GM19397 (cell line): ENCODE measurements at regions not wholly inside any gene's neighbourhood (a gene's known extent, or its start where the extent isn't known, plus 50 kb on each side); places are given as distances from the start of the nearest gene placed in this dataset.
"Not testable (repeated sequence)": the region's sequence is repeated elsewhere in the genome, so short reads cannot be mapped to it uniquely, and the experiment has no call there.

ENCODE experiments used
- ATAC-seq: cut with Tn5 transposase; IDR thresholded peaks from one replicate; pipeline ENCODE4 v1.9.1; 2021; ENCODE audit warnings: mild to moderate bottlenecking, moderate library complexity; ENCODE audit not compliant: unreplicated experiment

- no peak for ATAC-seq
These were observed 204.4 kb downstream of the KLF6 start for GRCh38 chr10:3580565-3580964.

DNA sequence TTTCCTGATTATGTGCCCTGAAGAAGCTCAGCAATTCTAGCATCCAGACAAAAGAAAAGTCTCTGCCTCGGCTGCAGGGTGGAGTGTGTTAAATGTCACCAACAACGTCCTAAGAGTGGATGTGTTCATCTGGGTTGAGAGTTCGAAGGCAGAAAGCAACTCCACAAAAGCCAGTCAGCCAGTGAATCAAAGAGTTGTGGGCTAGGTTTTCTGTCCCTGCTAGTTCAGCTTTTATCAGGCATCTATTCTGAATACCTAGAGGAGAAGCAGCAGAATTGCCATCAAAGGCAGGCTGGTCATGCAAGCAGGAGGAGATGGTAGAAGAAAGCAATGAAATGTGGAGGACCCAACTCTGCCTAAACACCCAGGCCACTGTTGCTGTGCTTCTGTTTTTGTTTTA is 205.2 kb downstream of the KLF6 start:
- no peak for ATAC-seq

DNA sequence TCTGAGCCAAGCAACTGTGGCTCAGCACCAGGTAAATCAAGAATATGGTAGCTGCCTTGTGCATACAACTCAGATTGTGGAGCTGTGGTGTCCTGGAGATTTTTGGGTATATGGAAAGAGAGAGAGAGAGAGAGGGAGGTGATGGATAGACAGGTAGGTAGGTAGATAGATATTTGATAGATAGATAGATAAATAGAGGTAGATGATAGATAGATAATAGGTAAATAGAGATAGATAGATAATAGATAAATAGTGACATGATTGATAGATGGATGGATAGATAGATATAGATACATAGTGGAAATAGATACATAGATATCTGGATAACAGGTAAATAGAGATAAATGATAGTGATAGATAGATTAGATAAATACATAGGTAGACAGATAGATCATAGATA is 206.3 kb downstream of the KLF6 start:
- ATAC-seq: no peak

DNA sequence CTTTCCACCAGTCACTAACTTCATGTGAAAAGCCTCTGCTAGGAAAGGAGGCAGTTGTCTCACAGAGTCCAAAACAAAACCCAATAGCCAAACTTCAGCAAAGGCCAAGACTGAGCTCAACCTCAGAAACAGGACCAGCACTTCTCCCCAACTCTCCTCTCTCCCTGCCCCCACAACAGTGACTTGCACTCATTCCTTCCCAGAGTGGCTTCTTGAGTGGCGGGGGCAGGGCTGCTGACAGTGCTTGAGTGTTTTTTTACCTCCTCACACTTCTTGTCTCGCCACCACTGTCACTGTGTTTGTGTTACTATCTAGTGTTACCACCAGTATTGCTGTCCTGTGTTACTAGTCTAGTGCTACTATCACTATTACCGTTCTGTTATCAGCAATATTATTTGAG is 206.8 kb downstream of the KLF6 start:
- no peak for ATAC-seq

DNA sequence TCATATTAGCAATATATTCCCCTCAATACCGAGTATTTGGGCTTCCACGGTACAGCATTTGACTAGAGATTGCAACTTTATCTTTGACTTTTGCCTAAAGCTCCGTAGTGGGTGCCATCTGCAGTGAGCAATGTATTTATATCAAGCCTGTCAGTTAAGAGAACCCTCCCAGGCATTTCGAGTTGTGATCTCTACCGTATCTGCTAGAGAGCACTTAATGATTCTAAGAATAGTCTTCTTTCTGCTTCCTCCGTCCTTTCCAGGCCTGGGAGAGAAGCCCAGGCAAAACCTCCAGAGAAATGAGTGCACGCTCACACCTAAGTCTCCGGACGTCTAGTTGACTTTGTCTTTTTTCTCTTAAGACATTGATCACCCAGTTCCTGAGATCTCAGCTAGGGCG is 210.6 kb downstream of the KLF6 start:
- ATAC-seq: no peak

GRCh38 chr10:3573498-3573897 is 211.5 kb downstream of the KLF6 start:
- no peak for ATAC-seq

GRCh38 chr10:3571310-3571825 is 213.6 kb downstream of the KLF6 start:
- ATAC-seq: no peak

DNA sequence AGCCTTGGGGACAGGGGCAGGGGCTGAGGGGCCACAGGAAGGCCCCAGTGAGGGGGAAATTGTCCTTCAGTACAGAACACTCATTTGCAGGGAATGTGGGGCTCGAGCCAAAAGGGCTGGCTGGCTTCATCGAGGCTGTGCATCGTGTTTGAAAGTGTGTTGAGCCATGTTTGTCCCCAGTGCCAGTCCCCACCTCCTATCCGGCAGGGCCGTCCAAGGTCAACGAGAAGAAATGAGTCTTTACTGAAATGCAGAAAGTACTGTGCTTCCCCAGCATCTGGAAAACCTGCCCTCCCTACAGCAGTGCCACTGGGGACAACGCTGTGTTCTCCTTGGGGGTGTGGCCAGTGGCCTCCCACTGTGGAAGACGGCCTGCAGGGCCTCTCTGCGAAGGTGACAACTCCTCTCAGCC is 214.1 kb downstream of the KLF6 start:
- no peak for ATAC-seq

- no peak for ATAC-seq
These were observed 214.8 kb downstream of the KLF6 start for GRCh38 chr10:3570131-3570729.

DNA sequence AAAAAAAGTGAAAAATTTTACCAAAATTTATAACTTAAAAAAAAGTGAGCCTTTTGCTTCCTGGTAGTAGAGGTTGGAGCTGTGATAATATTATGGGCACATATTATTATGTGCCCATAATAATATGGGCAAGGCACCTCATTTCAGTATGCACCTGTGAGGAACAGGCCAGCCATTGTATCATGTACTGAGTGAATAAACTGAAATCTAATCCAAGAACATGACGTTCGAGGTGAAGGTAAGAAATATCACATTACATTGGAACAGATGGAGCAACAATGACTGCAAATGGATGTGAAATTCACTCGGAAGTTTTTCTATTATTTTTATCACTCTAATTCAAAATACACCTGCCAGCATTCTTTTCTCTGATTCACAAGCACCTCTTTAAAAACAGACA is 216.0 kb downstream of the KLF6 start:
- ATAC-seq: no peak

DNA sequence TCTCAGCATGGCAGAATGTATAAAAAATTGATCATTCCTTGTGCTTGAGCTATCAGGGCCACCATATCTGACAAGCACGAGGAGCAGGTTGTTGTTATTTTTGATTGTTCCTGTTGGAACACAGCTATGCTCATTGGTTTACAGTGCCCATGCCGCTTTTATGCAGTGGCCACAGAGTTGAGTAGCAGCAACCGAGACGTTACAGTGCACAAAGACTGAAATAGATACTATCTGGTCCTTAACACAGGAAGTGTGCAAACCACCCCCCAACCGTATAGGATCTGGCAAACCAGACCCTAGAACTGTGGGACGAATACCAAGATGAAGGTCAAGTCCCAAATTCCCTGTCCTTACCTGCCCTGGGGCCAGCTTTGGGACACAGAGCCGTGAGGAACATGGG is 216.6 kb downstream of the KLF6 start:
- ATAC-seq: no peak

- ATAC-seq: no peak
These were observed 217.6 kb downstream of the KLF6 start for GRCh38 chr10:3567291-3567963.

DNA sequence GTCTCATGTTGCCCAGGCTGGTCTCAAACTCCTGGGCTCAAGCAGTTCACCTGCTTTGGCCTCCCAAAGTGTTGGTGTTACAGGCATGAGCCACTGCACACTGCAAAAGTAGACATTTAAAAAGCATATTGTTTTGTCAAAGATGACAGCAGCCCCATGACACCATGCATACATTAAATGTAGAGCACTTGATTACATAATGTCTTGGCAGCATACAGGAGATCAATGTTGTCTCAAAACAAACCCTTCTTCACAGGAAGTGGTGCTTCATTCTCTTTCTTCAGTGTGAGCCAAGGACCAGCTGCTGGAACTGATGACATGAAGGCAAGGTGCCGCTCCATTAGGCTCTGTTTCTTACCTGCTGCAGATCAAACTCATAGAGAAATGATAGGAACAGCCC is 218.4 kb downstream of the KLF6 start:
- ATAC-seq: no peak

- no peak for ATAC-seq
These were observed 220.5 kb downstream of the KLF6 start for GRCh38 chr10:3564346-3565002.

DNA sequence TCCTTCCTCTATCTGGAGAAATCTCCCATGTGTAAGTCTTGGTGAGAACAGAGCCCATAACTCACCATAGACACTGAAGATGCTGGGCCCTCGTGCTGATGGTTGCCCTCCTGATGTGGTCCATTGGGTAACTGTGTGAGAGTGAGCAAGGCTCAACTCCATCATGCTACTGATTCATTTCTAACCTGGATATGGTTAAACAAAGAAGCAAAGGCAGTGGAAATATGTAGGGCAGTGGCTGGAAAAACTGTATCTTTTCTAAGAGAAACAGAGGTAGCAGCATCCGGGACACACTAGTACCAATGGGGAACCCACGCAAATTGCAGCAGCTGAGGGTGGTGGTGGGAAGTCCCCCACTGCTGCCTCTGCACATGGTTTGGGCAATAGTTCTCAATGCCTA is 221.7 kb downstream of the KLF6 start:
- ATAC-seq: no peak

GRCh38 chr10:3560628-3561027 is 224.4 kb downstream of the KLF6 start:
- not testable (repeated sequence) for ATAC-seq

- no peak for ATAC-seq
These were observed 225.5 kb downstream of the KLF6 start for GRCh38 chr10:3559527-3559926.

- ATAC-seq: no peak
These were observed 226.0 kb downstream of the KLF6 start for GRCh38 chr10:3559011-3559410.

DNA sequence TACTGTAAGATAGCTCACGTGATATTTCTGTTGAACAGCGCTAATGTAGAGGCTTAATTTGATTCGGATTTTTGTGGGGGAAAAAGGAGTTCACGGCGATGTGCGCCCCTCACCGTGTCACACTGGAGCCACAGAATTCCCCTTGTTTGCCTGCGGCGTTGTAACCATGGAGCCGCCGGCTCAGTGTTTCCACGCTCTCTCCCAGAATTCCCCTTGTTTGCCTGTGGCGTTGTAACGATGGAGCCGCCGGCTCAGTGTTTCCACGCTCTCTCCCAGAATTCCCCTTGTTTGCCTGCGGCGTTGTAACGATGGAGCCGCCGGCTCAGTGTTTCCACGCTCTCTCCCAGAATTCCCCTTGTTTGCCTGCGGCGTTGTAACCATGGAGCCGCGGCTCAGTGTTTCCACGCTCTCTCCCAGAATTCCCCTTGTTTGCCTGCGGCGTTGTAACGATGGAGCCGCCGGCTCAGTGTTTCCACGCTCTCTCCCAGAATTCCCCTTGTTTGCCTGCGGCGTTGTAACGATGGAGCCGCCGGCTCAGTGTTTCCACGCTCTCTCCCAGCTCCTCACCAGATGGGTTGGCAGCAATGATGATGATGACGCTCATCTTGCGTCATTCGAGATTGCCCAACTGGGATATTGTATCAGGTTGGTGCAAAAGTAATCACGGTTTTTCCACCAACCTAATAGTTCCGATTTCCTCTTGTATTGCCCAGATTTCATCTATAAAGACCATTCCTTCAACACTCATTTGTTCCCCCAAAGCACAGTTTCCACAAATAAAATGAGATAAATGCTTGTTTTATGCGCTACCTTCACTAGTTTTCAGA is 228.6 kb downstream of the KLF6 start:
- not testable (repeated sequence) for ATAC-seq

GRCh38 chr10:3554121-3554522 is 230.9 kb downstream of the KLF6 start:
- ATAC-seq: no peak

DNA sequence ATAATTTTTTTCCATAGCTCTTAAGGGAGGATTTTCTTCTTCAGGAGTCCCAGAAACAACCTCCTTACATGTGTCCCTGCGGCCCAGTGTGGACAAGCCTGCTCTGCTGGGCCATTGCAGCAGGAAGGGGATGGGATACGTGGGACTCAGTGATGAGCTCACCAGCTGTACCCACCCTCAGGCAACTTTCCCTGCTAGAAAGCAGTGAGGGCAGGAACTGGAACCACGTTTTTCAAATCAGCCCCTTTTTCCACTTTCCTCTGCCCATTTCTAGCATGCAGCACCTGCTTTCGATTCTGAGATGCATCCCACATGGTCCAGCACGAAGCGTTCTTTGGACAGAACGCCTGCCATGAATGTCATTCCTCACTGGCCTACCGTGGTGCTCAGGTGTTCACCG is 232.7 kb downstream of the KLF6 start:
- ATAC-seq: no peak
